NT2/D1 (cell line): ENCODE measurements at regions not wholly inside any gene's neighbourhood (a gene's known extent, or its start where the extent isn't known, plus 50 kb on each side); places are given as distances from the start of the nearest gene placed in this dataset.

Experiments used
- DNase-seq: peaks from one replicate; pipeline ENCODE4 v3.0.0-alpha.2; 2011; ENCODE audit warnings: low read depth, low spot score
- H3K27me3 ChIP-seq: 2 replicates; pipeline ENCODE4 v1.6.0; 2011; ENCODE audit warnings: mild to moderate bottlenecking; ENCODE audit not compliant: insufficient read length, insufficient read depth
- H3K36me3 ChIP-seq: 2 replicates; pipeline ENCODE4 v1.6.1; 2011; ENCODE audit warnings: mild to moderate bottlenecking, low read length, mixed read lengths; ENCODE audit not compliant: insufficient read depth, insufficient read length
- H3K4me1 ChIP-seq: 2 replicates; pipeline ENCODE4 v1.5.1; 2011; ENCODE audit not compliant: insufficient read depth, insufficient read length
- H3K4me3 ChIP-seq: 2 replicates; pipeline ENCODE4 v1.5.1; 2011; ENCODE audit warnings: low read depth; ENCODE audit not compliant: insufficient read length
- H3K9ac ChIP-seq: 2 replicates; pipeline ENCODE4 v1.6.0; 2011; ENCODE audit warnings: low read depth; ENCODE audit not compliant: insufficient read length
- H3K9me3 ChIP-seq: 2 replicates; pipeline ENCODE4 v1.5.1; 2011; ENCODE audit warnings: mild to moderate bottlenecking, low read length; ENCODE audit not compliant: insufficient read depth
- SUZ12 ChIP-seq: IDR thresholded peaks from 2 replicates; pipeline ENCODE4 v1.6.1; 2011; ENCODE audit not compliant: insufficient read length, insufficient read depth; ENCODE audit errors: extremely low read depth
- YY1 ChIP-seq: IDR thresholded peaks from 2 replicates; pipeline ENCODE4 v1.6.1; 2011; ENCODE audit not compliant: insufficient read length, insufficient read depth
- ZNF274 ChIP-seq: IDR thresholded peaks from 2 replicates; pipeline ENCODE4 v1.6.1; 2011; ENCODE audit warnings: mild to moderate bottlenecking, low read depth, low read length

DNA sequence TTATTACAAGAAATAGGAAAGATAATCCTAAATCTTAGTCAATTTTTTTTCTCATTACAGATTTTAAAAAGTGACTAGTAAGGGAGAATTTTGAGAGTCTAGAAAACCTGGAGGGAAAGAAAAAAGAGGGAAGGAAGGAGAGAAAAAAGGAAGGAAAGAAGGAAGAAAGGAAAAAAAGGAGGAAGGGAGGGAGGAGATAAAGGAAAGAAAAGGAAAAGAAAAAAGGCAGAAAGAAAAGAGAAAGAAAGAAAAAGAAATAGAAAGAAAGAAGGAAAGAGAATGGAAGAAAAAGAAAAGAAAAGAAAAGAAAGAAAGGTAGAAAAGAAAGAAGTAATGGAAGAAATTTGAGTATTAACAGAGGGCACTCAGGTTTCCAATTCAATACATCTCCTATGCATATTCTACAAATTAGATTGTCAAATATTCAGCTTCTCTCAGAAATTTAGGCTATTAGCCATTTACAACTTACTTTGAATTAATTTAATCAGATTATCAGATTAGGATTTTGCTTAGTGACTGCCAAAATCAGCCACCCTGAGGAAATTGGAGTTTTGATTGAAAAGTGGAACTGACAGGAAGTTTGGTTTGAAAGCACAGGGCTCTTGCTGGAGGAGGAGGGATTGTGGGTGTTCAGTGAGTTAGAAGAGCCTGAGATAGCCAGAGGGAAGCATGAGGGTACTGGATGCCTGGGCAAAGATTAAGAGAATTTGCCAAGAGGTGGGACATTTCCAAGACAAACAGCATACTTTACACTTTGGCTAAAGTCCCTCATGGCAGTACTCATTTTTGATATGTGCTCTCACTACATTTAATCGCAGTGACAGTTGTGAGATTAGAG, 677.8 kb downstream of the USP25 start:
- Histone ChIP-seq H3K36me3 (no peaks in the 10 kb centered on the region), H3K4me1 (no peaks in the 10 kb centered on the region), H3K9ac (no peak overlapping the region), H3K27me3 (no peaks in the 10 kb centered on the region), H3K4me3 (no peak overlapping the region), H3K9me3 (no peaks in the 10 kb centered on the region)
- TF ChIP-seq ZNF274 = no peak
- no peak for TF ChIP-seq SUZ12
- TF ChIP-seq YY1 = no peak
- DNase-seq = no peak

- H3K36me3 ChIP-seq = no peaks in the 10 kb centered on the region
- no peaks in the 10 kb centered on the region for H3K27me3 ChIP-seq
- no peaks in the 10 kb centered on the region for H3K4me1 ChIP-seq
- TF ChIP-seq YY1 = no peak
- no peak for TF ChIP-seq SUZ12
- no peak for TF ChIP-seq ZNF274
- no peak overlapping the region for H3K9ac ChIP-seq
- no peak for DNase-seq
- no peaks in the 10 kb centered on the region for H3K9me3 ChIP-seq
- no peak overlapping the region for H3K4me3 ChIP-seq
Measured at GRCh38 chr21:16408280-16408679, 678.5 kb downstream of the USP25 start.

- Histone ChIP-seq H3K9ac (no peak overlapping the region), H3K4me3 (no peak overlapping the region), H3K36me3 (no peaks in the 10 kb centered on the region), H3K9me3 (no peaks in the 10 kb centered on the region), H3K4me1 (no peaks in the 10 kb centered on the region), H3K27me3 (no peaks in the 10 kb centered on the region)
- no peak for TF ChIP-seq YY1
- no peak for TF ChIP-seq ZNF274
- no peak for TF ChIP-seq SUZ12
- no peak for DNase-seq
Measured at GRCh38 chr21:16409352-16409751, 679.6 kb downstream of the USP25 start.

GRCh38 chr21:16418226-16418625, 688.4 kb downstream of the USP25 start:
- H3K9ac ChIP-seq = no peak overlapping the region
- TF ChIP-seq YY1 (no peak), ZNF274 (no peak)
- no peaks in the 10 kb centered on the region for H3K36me3 ChIP-seq
- DNase-seq = no peak
- no peak overlapping the region for H3K4me3 ChIP-seq
- no peaks in the 10 kb centered on the region for H3K27me3 ChIP-seq
- no peaks in the 10 kb centered on the region for H3K4me1 ChIP-seq
- no peaks in the 10 kb centered on the region for H3K9me3 ChIP-seq

GRCh38 chr21:16418642-16419041, 688.9 kb downstream of the USP25 start:
- Histone ChIP-seq H3K36me3 (no peaks in the 10 kb centered on the region), H3K4me1 (no peaks in the 10 kb centered on the region), H3K9ac (no peak overlapping the region), H3K27me3 (no peaks in the 10 kb centered on the region), H3K4me3 (no peak overlapping the region), H3K9me3 (no peaks in the 10 kb centered on the region)
- TF ChIP-seq ZNF274 (no peak), SUZ12 (no peak), YY1 (no peak)
- no peak for DNase-seq

DNA sequence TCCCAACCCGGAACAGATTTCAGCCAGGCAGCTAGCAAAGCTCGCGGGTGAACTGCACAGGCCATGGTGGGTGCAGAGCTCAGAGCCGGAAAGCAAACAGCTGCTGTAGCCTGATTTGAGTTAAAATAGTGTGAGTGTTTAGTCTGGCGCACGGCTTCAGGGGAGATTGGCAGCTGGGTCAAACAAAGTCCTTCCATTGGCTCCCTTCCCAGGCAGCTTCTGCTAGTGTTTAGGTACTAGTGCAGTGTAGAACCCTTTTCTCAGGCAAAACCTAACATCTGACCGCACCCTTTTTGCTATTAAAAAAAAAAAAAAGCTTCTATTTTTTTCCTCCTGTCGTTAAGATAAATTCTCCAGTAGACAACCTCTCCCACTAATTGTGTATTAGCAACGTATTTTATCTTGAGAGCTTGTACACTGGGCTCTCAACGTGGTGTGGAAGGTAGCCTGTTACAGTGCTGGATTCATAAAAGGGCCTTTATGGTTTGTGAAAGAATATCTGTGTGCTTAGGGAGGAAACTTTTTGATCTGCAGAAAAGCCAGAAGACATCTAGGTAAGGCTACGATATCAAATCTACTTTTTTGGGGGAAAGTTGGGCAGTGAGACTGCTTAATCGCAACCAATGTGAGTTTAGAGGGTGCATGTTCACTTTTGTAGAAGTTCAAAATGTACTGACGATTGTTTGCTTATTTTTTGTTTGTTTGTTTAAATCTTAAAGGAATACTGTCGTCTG, 689.6 kb downstream of the USP25 start:
- Histone ChIP-seq H3K4me1 (no peaks in the 10 kb centered on the region), H3K9ac (no peak overlapping the region), H3K9me3 (no peaks in the 10 kb centered on the region), H3K27me3 (no peaks in the 10 kb centered on the region), H3K4me3 (no peak overlapping the region), H3K36me3 (no peaks in the 10 kb centered on the region)
- TF ChIP-seq YY1 = no peak
- TF ChIP-seq ZNF274 = no peak
- TF ChIP-seq SUZ12 = no peak
- no peak for DNase-seq

- H3K4me3 ChIP-seq = no peak overlapping the region
- no peaks in the 10 kb centered on the region for H3K9me3 ChIP-seq
- H3K9ac ChIP-seq = no peak overlapping the region
- DNase-seq = no peak
- H3K36me3 ChIP-seq = no peaks in the 10 kb centered on the region
- H3K4me1 ChIP-seq = no peaks in the 10 kb centered on the region
- no peaks in the 10 kb centered on the region for H3K27me3 ChIP-seq
- TF ChIP-seq YY1 (no peak), ZNF274 (no peak), SUZ12 (no peak)
Measured at GRCh38 chr21:16420031-16420724, 690.4 kb downstream of the USP25 start.
